HG03108 (cell line): ENCODE measurements at regions not wholly inside any gene's neighbourhood (a gene's known extent, or its start where the extent isn't known, plus 50 kb on each side); places are given as distances from the start of the nearest gene placed in this dataset.
"Not testable (repeated sequence)": the region's sequence is repeated elsewhere in the genome, so short reads cannot be mapped to it uniquely, and the experiment has no call there.

Experiments
- ATAC-seq: cut with Tn5 transposase; IDR thresholded peaks from one replicate; pipeline ENCODE4 v1.9.1; 2021; ENCODE audit warnings: moderate library complexity; ENCODE audit not compliant: unreplicated experiment

- no peak for ATAC-seq
These were observed 171.0 kb upstream of the NECTIN3 start for GRCh38 chr3:110900576-110900975.

- no peak for ATAC-seq
These were observed 170.1 kb upstream of the NECTIN3 start for GRCh38 chr3:110901536-110901935.

- no peak for ATAC-seq
These were observed 169.0 kb upstream of the NECTIN3 start for GRCh38 chr3:110902453-110903085.

- no peak for ATAC-seq
These were observed 167.7 kb upstream of the NECTIN3 start for GRCh38 chr3:110903771-110904519.

GRCh38 chr3:110904520-110904890, 167.1 kb upstream of the NECTIN3 start:
- ATAC-seq = no peak

GRCh38 chr3:110905121-110905520, 166.5 kb upstream of the NECTIN3 start:
- no peak for ATAC-seq

- ATAC-seq = no peak
These were observed 161.8 kb upstream of the NECTIN3 start for GRCh38 chr3:110909839-110910238.

GRCh38 chr3:110910346-110910955, 161.2 kb upstream of the NECTIN3 start:
- ATAC-seq = no peak

- no peak for ATAC-seq
These were observed 152.7 kb upstream of the NECTIN3 start for GRCh38 chr3:110918963-110919362.

GRCh38 chr3:110925798-110926197, 145.8 kb upstream of the NECTIN3 start:
- ATAC-seq = no peak

- ATAC-seq = no peak
These were observed 143.5 kb upstream of the NECTIN3 start for GRCh38 chr3:110928016-110928662.

GRCh38 chr3:110929816-110930215, 141.8 kb upstream of the NECTIN3 start:
- no peak for ATAC-seq

GRCh38 chr3:110932567-110932966, 139.0 kb upstream of the NECTIN3 start:
- ATAC-seq = no peak

- no peak for ATAC-seq
These were observed 137.7 kb upstream of the NECTIN3 start for GRCh38 chr3:110933821-110934426.

- ATAC-seq = no peak
These were observed 133.0 kb upstream of the NECTIN3 start for GRCh38 chr3:110938629-110939028.

- ATAC-seq = no peak
These were observed 131.6 kb upstream of the NECTIN3 start for GRCh38 chr3:110940055-110940454.

- no peak for ATAC-seq
These were observed 126.8 kb upstream of the NECTIN3 start for GRCh38 chr3:110944782-110945181.

- ATAC-seq = no peak
These were observed 124.8 kb upstream of the NECTIN3 start for GRCh38 chr3:110946810-110947209.

GRCh38 chr3:110949194-110949593, 122.4 kb upstream of the NECTIN3 start:
- ATAC-seq = not testable (repeated sequence)

- ATAC-seq = no peak
These were observed 116.2 kb upstream of the NECTIN3 start for GRCh38 chr3:110955301-110955880.

- no peak for ATAC-seq
These were observed 115.5 kb upstream of the NECTIN3 start for GRCh38 chr3:110956081-110956480.
